Thyroid gland (tissue), 4 donors: ENCODE measurements at regions not wholly inside any gene's neighbourhood (a gene's known extent, or its start where the extent isn't known, plus 50 kb on each side); places are given as distances from the start of the nearest gene placed in this dataset.

Source experiments
- POLR2A ChIP-seq, 2 donors: fragments of 450-650 bp; IDR thresholded peaks; one replicate each; pipeline ENCODE4 v1.6.1; 2017; ENCODE audit warnings: antibody characterized with exemption in 2 of 2, mild to moderate bottlenecking in 2 of 2, moderate library complexity in 1 of 2
- TF ChIP-seq, protein P1 (sequence below), 6 experiments: fragments of 200-600 bp in 3 of 6; fragments of 450-650 bp in 3 of 6; sonication (generic) in 3 of 6; IDR thresholded peaks; one replicate each; pipeline ENCODE4 v1.5.1; 2016 to 2019; ENCODE audit warnings: antibody characterized with exemption in 6 of 6, mild to moderate bottlenecking in 2 of 6, inconsistent platforms in 1 of 6, moderate library complexity in 1 of 6

DNA sequence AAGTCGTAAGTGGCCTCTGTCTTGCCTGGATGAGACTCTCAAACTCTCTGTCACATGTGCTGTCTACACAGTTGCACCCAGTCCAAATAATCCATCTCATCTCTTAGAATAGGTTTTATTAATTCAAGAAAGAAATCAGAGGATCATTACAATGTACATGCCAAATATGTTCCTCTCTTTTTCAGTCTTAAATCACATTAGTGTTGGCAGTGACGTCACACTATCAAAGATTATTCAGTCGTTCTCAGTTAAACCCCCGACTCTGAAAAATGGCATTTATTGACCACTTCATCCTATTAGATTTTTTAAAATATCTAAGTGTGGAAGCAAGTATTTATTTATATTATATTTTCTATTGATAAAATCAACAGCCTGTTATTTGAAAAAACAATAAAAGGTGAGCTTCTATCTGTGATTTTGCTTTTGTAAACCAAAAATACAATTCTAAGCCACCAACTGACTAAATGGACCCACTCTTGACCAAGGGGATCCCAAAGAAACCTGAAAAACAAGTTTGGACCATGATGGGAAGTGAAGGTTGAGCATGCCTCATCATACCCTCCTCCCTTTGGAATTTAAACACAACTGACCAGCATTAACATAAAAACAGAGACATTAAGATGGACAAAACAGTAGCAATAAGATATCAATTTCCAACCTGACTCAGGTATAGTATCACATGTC lies 1894.4 kb upstream of the LRRTM1 start:
- TF ChIP-seq, protein P1, sequence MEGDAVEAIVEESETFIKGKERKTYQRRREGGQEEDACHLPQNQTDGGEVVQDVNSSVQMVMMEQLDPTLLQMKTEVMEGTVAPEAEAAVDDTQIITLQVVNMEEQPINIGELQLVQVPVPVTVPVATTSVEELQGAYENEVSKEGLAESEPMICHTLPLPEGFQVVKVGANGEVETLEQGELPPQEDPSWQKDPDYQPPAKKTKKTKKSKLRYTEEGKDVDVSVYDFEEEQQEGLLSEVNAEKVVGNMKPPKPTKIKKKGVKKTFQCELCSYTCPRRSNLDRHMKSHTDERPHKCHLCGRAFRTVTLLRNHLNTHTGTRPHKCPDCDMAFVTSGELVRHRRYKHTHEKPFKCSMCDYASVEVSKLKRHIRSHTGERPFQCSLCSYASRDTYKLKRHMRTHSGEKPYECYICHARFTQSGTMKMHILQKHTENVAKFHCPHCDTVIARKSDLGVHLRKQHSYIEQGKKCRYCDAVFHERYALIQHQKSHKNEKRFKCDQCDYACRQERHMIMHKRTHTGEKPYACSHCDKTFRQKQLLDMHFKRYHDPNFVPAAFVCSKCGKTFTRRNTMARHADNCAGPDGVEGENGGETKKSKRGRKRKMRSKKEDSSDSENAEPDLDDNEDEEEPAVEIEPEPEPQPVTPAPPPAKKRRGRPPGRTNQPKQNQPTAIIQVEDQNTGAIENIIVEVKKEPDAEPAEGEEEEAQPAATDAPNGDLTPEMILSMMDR (IDR thresholded peaks at IDR 0.05) = no peak
- TF ChIP-seq POLR2A (IDR thresholded peaks at IDR 0.05) = no peak
